HG02943 (cell line): ENCODE measurements at regions not wholly inside any gene's neighbourhood (a gene's known extent, or its start where the extent isn't known, plus 50 kb on each side); places are given as distances from the start of the nearest gene placed in this dataset.
"Not testable (repeated sequence)": the region's sequence is repeated elsewhere in the genome, so short reads cannot be mapped to it uniquely, and the experiment has no call there.

ENCODE experiments used
- ATAC-seq: cut with Tn5 transposase; IDR thresholded peaks from one replicate; pipeline ENCODE4 v1.9.1; 2021; ENCODE audit warnings: mild to moderate bottlenecking, low read depth, moderate library complexity; ENCODE audit not compliant: unreplicated experiment

DNA sequence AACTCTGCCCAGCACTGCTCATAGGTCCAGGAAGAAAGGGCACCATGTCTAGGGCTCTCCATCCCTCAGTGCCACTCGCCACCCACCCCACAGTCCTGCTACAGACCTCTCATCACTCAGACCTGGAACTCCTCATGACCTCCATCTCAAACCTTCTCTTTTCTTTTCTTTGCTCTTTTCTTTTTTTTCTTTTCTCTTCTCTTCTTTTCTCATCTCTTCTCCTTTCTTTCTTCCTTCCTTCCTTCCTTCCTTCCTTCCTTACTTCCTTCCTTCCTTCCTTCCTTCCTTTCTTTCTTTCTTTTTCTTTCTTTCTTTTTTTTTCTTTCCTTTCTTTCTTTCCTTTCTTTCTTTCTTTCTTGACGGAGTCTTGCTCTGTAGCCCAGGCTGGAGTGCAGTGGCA lies 122.2 kb downstream of the KLF6 start:
- ATAC-seq: no peak

- no peak for ATAC-seq
Observed at GRCh38 chr10:3661271-3661670, 123.7 kb downstream of the KLF6 start.

- ATAC-seq: no peak
Observed at GRCh38 chr10:3660753-3661152, 124.3 kb downstream of the KLF6 start.

DNA sequence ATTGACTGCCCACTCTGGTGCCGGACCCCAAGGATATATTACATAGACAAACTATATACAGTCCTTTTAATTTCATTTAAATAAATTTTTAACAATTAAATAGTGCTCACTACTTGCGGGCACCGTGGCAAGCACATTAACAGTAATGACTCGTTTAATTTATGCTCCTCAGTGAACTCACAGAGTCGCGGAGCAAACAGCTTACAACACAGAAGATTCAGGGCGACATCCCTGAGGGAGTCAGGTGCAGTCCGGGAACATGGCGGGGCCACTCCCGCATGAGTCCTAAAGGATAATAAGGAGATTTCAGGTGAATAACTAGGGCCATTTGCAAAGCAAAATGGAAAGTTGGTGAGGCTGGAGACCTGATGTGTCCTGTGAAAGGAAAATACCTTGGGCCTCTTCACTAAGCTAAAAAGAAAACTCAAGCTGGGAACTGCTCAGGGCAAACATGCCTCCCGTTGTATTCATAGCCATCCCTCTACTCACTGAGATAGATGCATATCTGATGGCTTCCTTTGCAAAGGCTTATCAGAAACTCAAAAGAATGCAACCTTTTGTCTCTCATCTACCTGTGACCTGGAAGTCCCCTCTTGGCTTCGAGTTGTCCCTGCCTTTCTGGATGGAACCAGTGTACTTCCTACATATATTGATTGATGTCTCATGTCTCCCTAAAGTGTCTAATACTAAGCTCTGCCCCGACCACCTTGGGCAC lies 125.6 kb downstream of the KLF6 start:
- ATAC-seq: no peak

GRCh38 chr10:3658766-3659165 lies 126.2 kb downstream of the KLF6 start:
- ATAC-seq: no peak

GRCh38 chr10:3656214-3656613 lies 128.8 kb downstream of the KLF6 start:
- ATAC-seq: no peak

GRCh38 chr10:3655528-3655927 lies 129.5 kb downstream of the KLF6 start:
- ATAC-seq: no peak

GRCh38 chr10:3654980-3655379 lies 130.0 kb downstream of the KLF6 start:
- ATAC-seq: no peak

DNA sequence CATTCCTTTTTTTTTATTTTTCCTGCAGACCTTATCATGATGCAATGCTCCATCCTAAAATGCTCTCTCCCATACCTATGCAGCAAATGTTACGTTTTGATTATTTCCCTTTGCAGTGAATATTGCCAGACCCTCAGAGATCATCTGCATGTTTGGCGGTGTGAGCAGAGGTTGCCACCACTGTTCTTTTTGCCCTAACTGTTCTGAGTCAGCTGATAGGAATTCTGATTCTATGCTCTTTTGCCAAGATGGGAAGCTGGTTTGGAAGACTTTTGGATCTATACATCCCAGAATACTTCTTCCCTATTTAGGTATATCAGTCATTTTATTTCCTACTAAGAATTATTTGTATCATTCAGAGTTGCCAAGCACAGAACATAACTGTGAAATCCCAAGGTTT lies 130.5 kb downstream of the KLF6 start:
- ATAC-seq: no peak

DNA sequence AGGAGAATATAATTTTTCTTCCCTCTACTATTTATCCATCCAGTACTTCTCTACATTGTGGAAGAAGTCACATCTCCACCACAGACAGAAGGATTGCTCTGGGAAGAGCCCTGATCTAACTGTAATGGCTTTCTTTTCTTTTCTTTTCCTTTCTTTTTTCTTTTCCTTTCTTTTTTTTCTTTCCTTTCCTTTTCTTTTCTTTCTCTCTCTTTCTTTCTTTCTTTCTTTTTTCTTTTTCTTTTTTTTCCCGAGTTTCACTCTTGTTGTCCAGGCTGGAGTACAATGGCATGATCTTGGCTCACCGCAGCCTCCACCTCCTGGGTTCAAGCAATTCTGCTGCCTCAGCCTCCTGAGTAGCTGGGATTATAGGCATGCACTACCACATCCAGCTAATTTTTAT lies 131.7 kb downstream of the KLF6 start:
- not testable (repeated sequence) for ATAC-seq

- no peak for ATAC-seq
Observed at GRCh38 chr10:3652886-3653285, 132.1 kb downstream of the KLF6 start.

- ATAC-seq: no peak
Observed at GRCh38 chr10:3651969-3652653, 132.9 kb downstream of the KLF6 start.

DNA sequence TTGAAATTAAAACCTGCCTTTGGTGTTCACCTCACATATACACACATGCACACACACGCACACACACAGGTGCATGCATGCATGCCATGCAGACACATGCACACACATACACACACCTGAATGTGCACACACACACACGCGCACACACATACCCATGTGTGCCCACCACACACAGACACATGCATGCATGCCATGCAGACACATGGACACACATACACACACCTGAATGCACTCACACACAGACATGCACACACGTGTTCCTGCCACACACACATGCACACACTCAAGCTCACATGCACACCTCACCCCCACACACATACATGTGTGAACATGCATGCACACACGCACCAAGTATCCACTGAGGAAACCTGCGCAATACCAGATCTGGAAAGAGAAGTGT lies 136.4 kb downstream of the KLF6 start:
- ATAC-seq: no peak

- no peak for ATAC-seq
Observed at GRCh38 chr10:3648170-3648569, 136.8 kb downstream of the KLF6 start.

DNA sequence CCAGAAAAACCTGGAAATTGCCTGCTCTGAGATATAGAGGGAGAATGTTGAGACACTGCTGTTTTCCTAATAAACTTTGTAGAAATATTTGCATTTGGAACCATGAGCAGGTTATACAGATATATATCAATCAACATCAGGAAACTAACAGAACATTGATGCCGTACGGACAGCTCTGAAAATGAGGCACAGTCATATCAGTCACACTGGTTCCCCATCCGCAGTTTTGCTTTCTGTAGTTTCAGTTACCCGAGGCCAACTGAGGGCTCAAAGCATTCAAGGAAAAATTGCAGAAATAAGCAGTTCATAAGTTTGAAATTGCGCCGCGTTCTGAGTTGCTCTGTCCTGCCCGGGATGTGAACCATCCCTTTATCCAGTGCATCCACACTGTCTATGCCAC lies 137.9 kb downstream of the KLF6 start:
- no peak for ATAC-seq

GRCh38 chr10:3645406-3645805 lies 139.6 kb downstream of the KLF6 start:
- ATAC-seq: no peak

- no peak for ATAC-seq
Observed at GRCh38 chr10:3640816-3641215, 144.2 kb downstream of the KLF6 start.

DNA sequence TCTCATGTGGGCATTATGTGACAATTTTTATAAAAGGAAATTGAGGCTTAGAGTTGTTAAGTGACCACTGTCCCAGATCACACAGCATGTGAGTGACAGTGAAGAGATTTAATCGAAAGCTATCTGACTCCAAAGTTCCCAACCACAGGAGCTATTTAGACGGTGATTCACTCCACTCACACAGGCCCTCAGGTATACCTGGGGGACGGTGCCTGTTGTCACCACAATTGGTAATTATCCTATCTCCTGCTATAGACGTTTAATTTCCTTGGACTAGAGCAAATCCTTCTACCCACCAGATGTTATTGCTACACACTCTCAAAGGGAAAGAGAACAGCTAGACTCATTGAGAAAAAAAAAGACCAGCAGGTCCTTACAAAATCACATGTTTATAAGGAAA lies 145.5 kb downstream of the KLF6 start:
- no peak for ATAC-seq

DNA sequence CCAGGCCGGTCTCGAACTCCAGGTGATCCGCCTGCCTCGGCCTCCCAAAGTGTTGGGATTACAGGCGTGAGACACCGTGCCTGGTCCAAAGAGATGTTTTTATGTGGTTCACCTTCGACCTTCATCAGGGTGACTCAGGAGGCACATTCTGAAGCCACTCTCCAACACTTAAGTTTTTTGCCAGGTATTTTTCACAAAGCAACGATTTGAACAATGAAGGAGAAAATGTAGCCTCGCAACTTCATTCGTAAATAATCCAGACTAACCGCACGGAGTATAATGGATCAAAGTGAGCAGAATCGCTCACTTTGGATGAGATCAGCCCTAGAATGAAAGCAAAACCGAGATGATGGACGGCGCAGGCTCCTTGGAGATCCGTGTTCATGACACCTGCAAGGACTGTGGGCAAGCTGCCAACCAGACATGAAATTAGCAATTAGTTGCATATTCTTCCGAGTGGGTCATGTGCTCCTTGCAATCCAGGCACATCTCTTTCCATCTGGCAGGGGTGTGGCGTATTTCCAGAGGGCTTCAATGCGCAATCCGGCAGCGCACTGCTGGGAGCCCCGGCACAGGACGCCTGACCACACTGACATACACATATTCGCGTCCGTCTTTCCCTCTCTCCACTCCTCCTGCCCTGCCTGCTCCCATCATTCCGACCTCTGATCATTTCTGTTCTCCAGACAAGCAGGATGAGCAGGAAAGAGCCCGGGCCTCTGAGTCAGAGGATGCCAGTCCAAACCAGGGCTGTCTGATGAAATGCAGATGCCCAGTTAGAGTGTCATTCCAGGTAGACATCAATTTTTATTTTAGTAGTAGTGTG lies 148.4 kb downstream of the KLF6 start:
- no peak for ATAC-seq

- no peak for ATAC-seq
Observed at GRCh38 chr10:3635697-3636096, 149.3 kb downstream of the KLF6 start.

- ATAC-seq: no peak
Observed at GRCh38 chr10:3635211-3635671, 149.8 kb downstream of the KLF6 start.
